SU-DHL-6 (cell line): ENCODE measurements at regions not wholly inside any gene's neighbourhood (a gene's known extent, or its start where the extent isn't known, plus 50 kb on each side); places are given as distances from the start of the nearest gene placed in this dataset.

Source experiments
- CTCF ChIP-seq: fragments of 200-600 bp; sonication (generic); IDR thresholded peaks from one replicate; pipeline ENCODE4 v1.5.1; 2017; ENCODE audit warnings: antibody characterized with exemption, mild to moderate bottlenecking, low read length, moderate library complexity; ENCODE audit not compliant: insufficient read depth, poor library complexity, severe bottlenecking
- EZH2phosphoT487 ChIP-seq: fragments of 200-600 bp; sonication (generic), shearing (Covaris generic); conservative IDR thresholded peaks from 2 replicates; pipeline ENCODE4 v1.6.1; 2018; ENCODE audit warnings: mild to moderate bottlenecking, antibody characterized with exemption, low read length, moderate library complexity, mixed read lengths

- TF ChIP-seq CTCF (no peak), EZH2phosphoT487 (no peak)
Measured at GRCh38 chr16:79517156-79517555, 83.4 kb downstream of the MAF start.
